H9 (cell line): ENCODE measurements at regions not wholly inside any gene's neighbourhood (a gene's known extent, or its start where the extent isn't known, plus 50 kb on each side); places are given as distances from the start of the nearest gene placed in this dataset.

Experiments
- DNase-seq: peaks from one replicate; pipeline ENCODE4 v3.0.0-alpha.2; 2017
- H2AFZ ChIP-seq: one replicate; pipeline ENCODE4 v1.6.1; 2013; ENCODE audit warnings: mild to moderate bottlenecking, low read length, control low read depth, moderate library complexity
- H2AK5ac ChIP-seq: 2 replicates; pipeline ENCODE4 v1.6.1; 2013; ENCODE audit warnings: low read length, control low read depth, mixed read lengths; ENCODE audit not compliant: insufficient read length
- H2BK120ac ChIP-seq: one replicate; pipeline ENCODE4 v1.6.1; 2013; ENCODE audit warnings: low read depth, mild to moderate bottlenecking, low read length, control low read depth, inconsistent platforms; ENCODE audit not compliant: poor library complexity, severe bottlenecking
- H2BK12ac ChIP-seq: 2 replicates; pipeline ENCODE4 v1.6.1; 2013; ENCODE audit warnings: low read length, control low read depth, mixed read lengths, low read depth; ENCODE audit not compliant: insufficient read length
- H2BK15ac ChIP-seq: 2 replicates; pipeline ENCODE4 v1.6.1; 2013; ENCODE audit warnings: low read depth, low read length, control low read depth
- H2BK20ac ChIP-seq: one replicate; pipeline ENCODE4 v1.6.1; 2013; ENCODE audit warnings: low read depth, mild to moderate bottlenecking, low read length, control low read depth, inconsistent platforms; ENCODE audit not compliant: poor library complexity, severe bottlenecking
- H2BK5ac ChIP-seq: 2 replicates; pipeline ENCODE4 v1.6.1; 2013; ENCODE audit warnings: low read length, control low read depth, mixed read lengths; ENCODE audit not compliant: insufficient read length
- H3K14ac ChIP-seq: 2 replicates; pipeline ENCODE4 v1.6.1; 2013; ENCODE audit warnings: low read length, control low read depth; ENCODE audit not compliant: insufficient read depth
- H3K18ac ChIP-seq: 2 replicates; pipeline ENCODE4 v1.6.1; 2013; ENCODE audit warnings: low read depth, mild to moderate bottlenecking, mixed read lengths, low read length, control low read depth; ENCODE audit not compliant: insufficient read length
- H3K23ac ChIP-seq: 2 replicates; pipeline ENCODE4 v1.6.1; 2013; ENCODE audit warnings: low read length, control low read depth, mixed read lengths, low read depth; ENCODE audit not compliant: insufficient read length
- H3K23me2 ChIP-seq: 2 replicates; pipeline ENCODE4 v1.6.1; 2013; ENCODE audit warnings: low read depth, mild to moderate bottlenecking, mixed read lengths, low read length, control low read depth; ENCODE audit not compliant: insufficient read length, poor library complexity, severe bottlenecking
- H3K27ac ChIP-seq: 2 replicates; pipeline ENCODE4 v1.5.1; 2013; ENCODE audit warnings: low read length, control low read depth, mixed read lengths, low read depth; ENCODE audit not compliant: insufficient read length
- H3K27me3 ChIP-seq: 2 replicates; pipeline ENCODE4 v1.6.1; 2013; ENCODE audit warnings: low read length, control low read depth, inconsistent platforms; ENCODE audit not compliant: insufficient read depth
- H3K4ac ChIP-seq: 2 replicates; pipeline ENCODE4 v1.6.1; 2013; ENCODE audit warnings: low read depth, mild to moderate bottlenecking, control low read depth, inconsistent platforms, low read length, moderate library complexity
- H3K4me1 ChIP-seq: 2 replicates; pipeline ENCODE4 v1.6.1; 2013; ENCODE audit warnings: low read length, control low read depth, inconsistent platforms; ENCODE audit not compliant: insufficient read depth
- H3K4me2 ChIP-seq: 2 replicates; pipeline ENCODE4 v1.6.1; 2013; ENCODE audit warnings: low read length, control low read depth, mixed read lengths; ENCODE audit not compliant: insufficient read length, insufficient read depth
- H3K56ac ChIP-seq: 2 replicates; pipeline ENCODE4 v1.6.1; 2013; ENCODE audit warnings: low read depth, mild to moderate bottlenecking, mixed read lengths, low read length, control low read depth; ENCODE audit not compliant: insufficient read length
- H3K79me1 ChIP-seq: 2 replicates; pipeline ENCODE4 v1.6.1; 2013; ENCODE audit warnings: low read depth, mild to moderate bottlenecking, moderate library complexity, low read length, control low read depth, inconsistent platforms; ENCODE audit not compliant: insufficient read depth, poor library complexity, severe bottlenecking
- H3K79me2 ChIP-seq: 2 replicates; pipeline ENCODE4 v1.6.1; 2013; ENCODE audit warnings: low read length, control low read depth, inconsistent platforms; ENCODE audit not compliant: insufficient read depth
- H3K9ac ChIP-seq: 2 replicates; pipeline ENCODE4 v1.6.1; 2013; ENCODE audit warnings: low read length, control low read depth, mixed read lengths; ENCODE audit not compliant: insufficient read length; ENCODE audit errors: extremely low read depth
- H3K9me3 ChIP-seq: one replicate; pipeline ENCODE4 v1.6.1; 2013; ENCODE audit warnings: low read depth, low read length, inconsistent platforms; ENCODE audit not compliant: control insufficient read depth
- H3T11ph ChIP-seq: one replicate; pipeline ENCODE4 v1.6.1; 2013; ENCODE audit warnings: mild to moderate bottlenecking, low read length, control low read depth, inconsistent platforms
- H4K20me1 ChIP-seq: one replicate; pipeline ENCODE4 v1.6.1; 2013; ENCODE audit not compliant: control insufficient read depth, insufficient read length, insufficient read depth
- H4K5ac ChIP-seq: 2 replicates; pipeline ENCODE4 v1.6.1; 2013; ENCODE audit warnings: low read depth, mild to moderate bottlenecking, mixed read lengths, low read length, control low read depth; ENCODE audit not compliant: insufficient read length
- H4K8ac ChIP-seq: replicated peaks from 2 replicates; pipeline ENCODE4 v1.6.1; 2013; ENCODE audit warnings: low read length, control low read depth, mixed read lengths, low read depth; ENCODE audit not compliant: insufficient read length
- H4K91ac ChIP-seq: 2 replicates; pipeline ENCODE4 v1.6.1; 2013; ENCODE audit warnings: low read depth, mild to moderate bottlenecking, moderate library complexity, mixed read lengths, low read length, control low read depth; ENCODE audit not compliant: insufficient read length
- H3K27ac Mint-ChIP-seq, 3 experiments: 2 replicates in 2 of 3; 3 replicates in 1 of 3; pipeline ENCODE4 v1.8.0; 2020 to 2021; ENCODE audit warnings: mixed read lengths in 3 of 3, mild to moderate bottlenecking in 1 of 3, moderate library complexity in 1 of 3
- H3K27me3 Mint-ChIP-seq: 2 replicates; pipeline ENCODE4 v1.8.0; 2021; ENCODE audit warnings: low read depth, mild to moderate bottlenecking, moderate library complexity, mixed read lengths
- H3K36me3 Mint-ChIP-seq, 3 experiments: 2 replicates in 2 of 3; 3 replicates in 1 of 3; pipeline ENCODE4 v1.8.0; 2020 to 2021; ENCODE audit warnings: low read depth in 3 of 3, mixed read lengths in 3 of 3; ENCODE audit not compliant: insufficient read depth in 1 of 3
- H3K4me1 Mint-ChIP-seq, 2 experiments: 2 replicates each; pipeline ENCODE4 v1.8.0; 2020; ENCODE audit warnings: mixed read lengths in 2 of 2
- H3K4me3 Mint-ChIP-seq, 2 experiments: 2 replicates in 1 of 2; 3 replicates in 1 of 2; pipeline ENCODE4 v1.8.0; 2020 to 2021; ENCODE audit warnings: mild to moderate bottlenecking in 2 of 2, mixed read lengths in 2 of 2, moderate library complexity in 1 of 2
- H3K9me3 Mint-ChIP-seq, 2 experiments: 2 replicates in 1 of 2; 3 replicates in 1 of 2; pipeline ENCODE4 v1.8.0; 2020; ENCODE audit warnings: mild to moderate bottlenecking in 2 of 2, mixed read lengths in 2 of 2, moderate library complexity in 1 of 2
- CTCF ChIP-seq: fragments of 200-600 bp; sonication (generic); conservative IDR thresholded peaks from 3 replicates; pipeline ENCODE4 v1.8.0; 2021; ENCODE audit warnings: antibody characterized with exemption, mild to moderate bottlenecking
- WGBS: extraction: QIAGEN DNeasy Blood & Tissue Kit; methylation state at CpG from one replicate; pipeline ENCODE4 v1.1.7; 2013; ENCODE audit warnings: missing lambda C conversion rate, low lambda C conversion rate, mixed read lengths; ENCODE audit not compliant: insufficient read length; ENCODE audit errors: extremely low coverage; 5-methylcytosine and 5-hydroxymethylcytosine counted together

DNA sequence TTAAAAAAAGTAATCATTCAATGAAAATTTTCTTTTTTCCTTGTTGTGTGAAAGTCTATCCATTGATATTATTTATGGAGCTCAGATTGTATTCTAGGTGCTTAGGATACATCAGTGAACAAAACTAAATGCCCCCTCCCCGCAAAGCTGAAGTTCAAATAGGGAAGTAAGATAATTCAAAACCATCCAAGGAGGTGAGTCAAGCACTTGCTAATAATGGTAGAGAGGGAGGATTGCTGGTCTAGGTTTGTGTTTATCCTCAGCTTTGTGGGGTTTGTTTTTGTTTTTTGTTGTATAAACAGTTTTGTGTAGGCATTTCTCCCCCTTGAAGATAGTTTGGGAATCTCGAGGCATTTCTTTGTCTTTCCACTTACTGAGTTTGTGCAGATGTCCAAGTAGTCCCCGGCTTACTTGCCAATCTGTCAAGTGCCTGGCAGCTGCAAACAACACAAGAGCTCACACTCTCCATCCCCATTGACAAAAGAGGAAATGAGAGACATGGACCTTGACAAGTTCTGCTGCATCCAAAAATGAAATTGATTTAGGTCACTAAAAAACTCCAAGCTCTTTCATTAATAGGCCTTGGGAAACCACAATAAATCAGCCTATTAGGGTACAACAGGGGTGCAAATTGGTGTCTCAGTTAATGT lies 575.8 kb upstream of the TBL1XR1 start:
- H4K20me1 ChIP-seq = no peaks in the 10 kb centered on the region
- no peak overlapping the region for H4K5ac ChIP-seq
- no peak overlapping the region for H3K9ac ChIP-seq
- no peaks in the 10 kb centered on the region for H3K79me1 ChIP-seq
- no peak overlapping the region for H3K14ac ChIP-seq
- no peak overlapping the region for H3K18ac ChIP-seq
- Mint-ChIP-seq H3K27me3 (no peaks in the 10 kb centered on the region), H3K36me3 (peaks cover under 1 to 11% (median 1%) of the 10 kb centered on the region in 3 experiments), H3K9me3 (peaks cover 9 to 11% of the 10 kb centered on the region in 2 experiments), H3K4me3 (no peak overlapping the region), H3K4me1 (no peaks in the 10 kb centered on the region; a peak in 1 of 4 replicates), H3K27ac (no peak overlapping the region)
- no peaks in the 10 kb centered on the region for H3K79me2 ChIP-seq
- H3K4me2 ChIP-seq = no peak overlapping the region
- no peak overlapping the region for H3T11ph ChIP-seq
- H3K27ac ChIP-seq = no peak overlapping the region
- H4K8ac ChIP-seq = no peak overlapping the region
- no peak overlapping the region for H3K56ac ChIP-seq
- no peaks in the 10 kb centered on the region for H3K4me1 ChIP-seq
- H2BK12ac ChIP-seq = no peak overlapping the region
- no peaks in the 10 kb centered on the region for H3K9me3 ChIP-seq
- H2AFZ ChIP-seq = no peak overlapping the region
- H2BK15ac ChIP-seq = no peak overlapping the region
- no peaks in the 10 kb centered on the region for H3K27me3 ChIP-seq
- no peak overlapping the region for H4K91ac ChIP-seq
- no peak overlapping the region for H2BK120ac ChIP-seq
- H2BK5ac ChIP-seq = no peak overlapping the region
- no peaks in the 10 kb centered on the region for H3K23me2 ChIP-seq
- no peak overlapping the region for H3K4ac ChIP-seq
- no peak for DNase-seq
- no peak overlapping the region for H2BK20ac ChIP-seq
- no peak for TF ChIP-seq CTCF
- no peak overlapping the region for H2AK5ac ChIP-seq
- H3K23ac ChIP-seq = no peak overlapping the region
- WGBS = no CpG with 5 or more reads among the region's 3 CpGs
